ENCODE measurements at regions not wholly inside any gene's neighbourhood (a gene's known extent, or its start where the extent isn't known, plus 50 kb on each side); places are given as distances from the start of the nearest gene placed in this dataset.

DNA sequence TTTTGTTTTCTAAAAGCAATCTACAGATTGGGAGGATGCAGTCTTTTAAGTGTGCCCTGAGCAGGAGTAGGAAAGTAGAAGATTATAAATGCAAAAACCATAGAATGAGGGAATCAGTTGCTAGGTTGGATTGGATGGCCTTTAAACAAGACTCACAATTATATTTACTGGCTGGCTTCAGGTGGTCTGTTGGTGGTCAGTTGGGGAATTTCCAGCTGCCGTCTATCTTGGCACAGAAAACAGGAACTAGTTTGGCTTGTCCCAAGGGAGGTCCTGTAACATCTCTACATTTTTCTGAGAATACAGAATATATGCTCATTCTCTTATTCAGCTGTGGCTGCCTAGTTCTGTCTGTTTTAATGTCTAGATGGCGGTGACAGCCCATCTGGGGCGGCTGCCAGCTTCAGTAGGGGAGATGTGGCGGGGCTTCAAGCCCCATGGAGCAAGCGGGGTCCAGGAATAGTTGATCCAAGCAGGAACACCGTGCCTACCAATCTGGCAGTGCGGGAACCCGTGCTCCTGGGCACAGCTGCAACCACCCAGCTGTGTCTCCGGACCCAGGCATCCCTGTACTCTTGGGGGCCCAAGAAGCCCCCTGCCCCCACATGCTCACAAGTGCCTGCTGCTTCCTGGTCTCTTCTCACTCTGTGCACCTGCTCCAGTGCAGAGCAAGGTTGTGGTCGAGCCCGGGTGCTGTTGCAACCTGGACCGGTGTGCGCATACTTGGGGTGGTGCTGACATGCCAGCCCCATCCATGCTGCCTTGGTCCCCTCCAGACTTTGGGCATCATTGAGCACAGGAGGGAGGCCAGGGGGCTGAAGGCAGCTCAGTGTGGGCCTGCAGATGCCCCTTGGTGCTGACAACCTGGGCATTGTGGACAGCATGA, 1182.6 kb downstream of the AMY1C start:
- TF ChIP-seq CTCF (IDR thresholded peaks at IDR 0.05) = no peak
- no peak for TF ChIP-seq SIN3A (IDR thresholded peaks at IDR 0.05; ENCODE audit: borderline replicate concordance, insufficient read depth, low read depth, low read length)
- TF ChIP-seq POLR2AphosphoS5 (IDR thresholded peaks at IDR 0.05; ENCODE audit: low read depth, low read length) = no peak

Measured in Panc1 (cell line).